Neutrophil (primary cell): ENCODE measurements at regions not wholly inside any gene's neighbourhood (a gene's known extent, or its start where the extent isn't known, plus 50 kb on each side); places are given as distances from the start of the nearest gene placed in this dataset.

ENCODE experiments used
- H3K27ac ChIP-seq: fragments of 200-600 bp; sonication (generic); 2 replicates; pipeline ENCODE4 v1.5.1; 2016; ENCODE audit warnings: mild to moderate bottlenecking, moderate library complexity
- H3K27me3 ChIP-seq: fragments of 200-600 bp; sonication (generic); 2 replicates; pipeline ENCODE4 v1.6.0; 2016; ENCODE audit warnings: mild to moderate bottlenecking
- H3K36me3 ChIP-seq: fragments of 200-600 bp; sonication (generic); 2 replicates; pipeline ENCODE4 v1.5.1; 2017
- H3K4me1 ChIP-seq, 2 experiments: fragments of 200-600 bp in 1 of 2; sonication (generic) in 1 of 2; 1 replicate in 1 of 2; 2 replicates in 1 of 2; pipeline versions ENCODE4 v1.5.1 to v1.6.1; 2013 to 2016; ENCODE audit warnings: low read depth in 1 of 2, low read length in 1 of 2, mild to moderate bottlenecking in 1 of 2, moderate library complexity in 1 of 2; ENCODE audit not compliant: control insufficient read depth in 1 of 2, insufficient read depth in 1 of 2
- H3K4me3 ChIP-seq, 2 experiments: fragments of 200-600 bp in 1 of 2; sonication (generic) in 1 of 2; 1 replicate in 1 of 2; 2 replicates in 1 of 2; pipeline ENCODE4 v1.5.1; 2013 to 2016; ENCODE audit warnings: low read depth in 1 of 2, low read length in 1 of 2, mild to moderate bottlenecking in 1 of 2, moderate library complexity in 1 of 2
- H3K9me3 ChIP-seq: fragments of 200-600 bp; sonication (generic); 2 replicates; pipeline ENCODE4 v1.5.1; 2016
- TF ChIP-seq, protein P1 (sequence below): fragments of 200-600 bp; sonication (generic); IDR thresholded peaks from 2 replicates; pipeline ENCODE4 v1.5.1; 2016; ENCODE audit warnings: antibody characterized with exemption

DNA sequence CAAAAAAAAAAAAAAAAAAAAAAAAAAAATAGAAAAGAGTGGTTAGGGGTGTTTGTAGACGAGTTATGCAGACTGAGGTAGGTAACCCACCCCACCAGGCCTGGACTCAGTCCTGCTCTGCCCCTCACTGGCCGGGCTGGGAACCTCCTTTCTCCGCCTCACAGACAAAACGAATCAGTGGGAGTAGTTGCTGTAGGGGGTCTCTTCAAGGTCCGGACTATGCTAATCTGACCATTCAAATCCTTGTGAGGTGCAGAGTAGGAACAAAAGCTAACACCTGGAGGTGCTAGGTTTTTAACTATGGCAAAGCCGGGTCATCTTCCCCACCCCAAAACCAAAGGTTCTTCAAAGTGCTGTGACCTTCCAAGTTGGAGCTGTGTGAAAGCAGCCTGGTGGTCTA is 223.7 kb downstream of the SLC4A3 start:
- H3K27me3 ChIP-seq, result peaks cover 11% of the 10 kb centered on the region
- H3K4me3 ChIP-seq, result no peak overlapping the region
- no peaks in the 10 kb centered on the region for H3K36me3 ChIP-seq
- no peak overlapping the region for H3K27ac ChIP-seq
- no peaks in the 10 kb centered on the region for H3K9me3 ChIP-seq
- H3K4me1 ChIP-seq, result no peaks in the 10 kb centered on the region
- TF ChIP-seq, protein P1, sequence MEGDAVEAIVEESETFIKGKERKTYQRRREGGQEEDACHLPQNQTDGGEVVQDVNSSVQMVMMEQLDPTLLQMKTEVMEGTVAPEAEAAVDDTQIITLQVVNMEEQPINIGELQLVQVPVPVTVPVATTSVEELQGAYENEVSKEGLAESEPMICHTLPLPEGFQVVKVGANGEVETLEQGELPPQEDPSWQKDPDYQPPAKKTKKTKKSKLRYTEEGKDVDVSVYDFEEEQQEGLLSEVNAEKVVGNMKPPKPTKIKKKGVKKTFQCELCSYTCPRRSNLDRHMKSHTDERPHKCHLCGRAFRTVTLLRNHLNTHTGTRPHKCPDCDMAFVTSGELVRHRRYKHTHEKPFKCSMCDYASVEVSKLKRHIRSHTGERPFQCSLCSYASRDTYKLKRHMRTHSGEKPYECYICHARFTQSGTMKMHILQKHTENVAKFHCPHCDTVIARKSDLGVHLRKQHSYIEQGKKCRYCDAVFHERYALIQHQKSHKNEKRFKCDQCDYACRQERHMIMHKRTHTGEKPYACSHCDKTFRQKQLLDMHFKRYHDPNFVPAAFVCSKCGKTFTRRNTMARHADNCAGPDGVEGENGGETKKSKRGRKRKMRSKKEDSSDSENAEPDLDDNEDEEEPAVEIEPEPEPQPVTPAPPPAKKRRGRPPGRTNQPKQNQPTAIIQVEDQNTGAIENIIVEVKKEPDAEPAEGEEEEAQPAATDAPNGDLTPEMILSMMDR, result no peak

DNA sequence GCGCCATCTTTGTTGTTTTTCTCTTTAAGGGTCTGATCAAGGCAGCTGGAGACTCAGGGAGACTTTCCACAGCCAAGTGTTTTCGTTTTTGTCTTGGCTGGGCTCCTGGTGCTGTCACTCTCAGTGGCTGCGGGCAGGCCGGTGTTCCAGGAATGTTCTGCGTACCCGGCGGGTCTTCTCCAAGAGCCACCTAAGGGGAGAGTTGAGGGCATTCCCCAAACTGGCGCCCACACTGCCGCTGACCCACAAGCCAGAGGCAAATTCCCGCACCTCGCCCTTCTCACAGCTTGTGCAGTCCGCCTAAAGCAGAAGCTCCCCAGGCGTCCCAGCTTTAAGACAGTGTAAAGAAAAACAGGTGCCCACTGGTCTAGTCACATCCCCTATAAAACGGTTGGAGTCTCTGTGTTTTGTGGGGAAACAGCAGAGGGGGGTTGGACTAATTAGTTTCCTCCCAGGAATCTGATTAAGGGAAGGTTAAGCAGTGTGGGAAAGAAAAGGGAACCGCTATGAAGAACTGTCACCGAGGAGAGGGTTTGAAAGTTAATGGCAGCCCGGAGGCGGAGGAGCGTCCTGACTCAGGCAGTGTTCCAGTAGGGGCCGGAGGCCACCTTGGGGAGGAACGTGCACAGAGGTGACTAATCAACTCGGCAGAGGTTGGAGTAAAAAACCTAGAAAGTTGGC is 224.5 kb downstream of the SLC4A3 start:
- TF ChIP-seq, protein P1, result no peak
- no peaks in the 10 kb centered on the region for H3K4me1 ChIP-seq
- no peak overlapping the region for H3K27ac ChIP-seq
- no peaks in the 10 kb centered on the region for H3K36me3 ChIP-seq
- H3K27me3 ChIP-seq, result peaks cover 11% of the 10 kb centered on the region
- no peaks in the 10 kb centered on the region for H3K9me3 ChIP-seq
- H3K4me3 ChIP-seq, result no peak overlapping the region

DNA sequence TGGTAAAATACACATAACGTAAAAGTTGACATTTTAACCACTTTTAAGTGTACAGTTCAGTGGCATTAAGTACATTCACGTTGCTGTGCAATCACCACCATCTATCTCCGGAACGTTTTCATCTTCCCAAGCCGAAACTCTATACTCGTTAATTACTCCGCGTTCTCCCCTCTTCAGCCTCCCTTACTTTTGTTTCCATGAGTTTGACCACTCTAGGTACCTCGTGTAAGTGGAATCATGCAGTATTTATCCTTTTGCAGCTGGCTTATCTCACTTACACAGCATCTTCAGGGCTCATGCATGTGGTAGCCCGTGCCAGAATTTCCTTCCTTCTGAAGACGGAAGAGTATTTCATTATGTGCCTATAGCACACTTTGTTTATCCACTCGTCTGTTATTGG is 225.2 kb downstream of the SLC4A3 start:
- TF ChIP-seq, protein P1, result no peak
- H3K27me3 ChIP-seq, result peaks cover 11% of the 10 kb centered on the region
- H3K9me3 ChIP-seq, result no peaks in the 10 kb centered on the region
- no peaks in the 10 kb centered on the region for H3K4me1 ChIP-seq
- H3K36me3 ChIP-seq, result no peaks in the 10 kb centered on the region
- no peak overlapping the region for H3K4me3 ChIP-seq
- H3K27ac ChIP-seq, result no peak overlapping the region

DNA sequence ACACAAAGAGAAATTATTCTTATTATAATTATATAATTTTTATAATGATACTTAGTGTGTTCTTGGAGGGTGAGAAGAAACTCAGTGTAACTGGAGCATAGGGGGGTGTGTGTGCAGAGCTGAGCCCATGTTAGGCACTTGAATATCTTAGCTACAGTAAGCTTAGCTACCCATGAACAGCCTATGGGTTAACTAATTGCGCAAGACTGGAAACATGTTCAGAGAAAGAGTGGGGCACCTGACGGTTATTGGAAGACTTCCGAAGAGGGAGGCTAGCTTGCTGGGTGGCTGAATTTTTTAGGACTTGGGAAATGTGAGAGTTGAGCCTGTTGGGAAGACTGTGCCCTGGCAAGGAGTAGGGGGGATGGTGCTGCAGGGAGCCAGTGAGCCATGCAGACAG is 229.2 kb downstream of the SLC4A3 start:
- Histone ChIP-seq H3K27me3 (peaks cover 11% of the 10 kb centered on the region), H3K4me3 (no peak overlapping the region), H3K9me3 (no peaks in the 10 kb centered on the region), H3K36me3 (no peaks in the 10 kb centered on the region), H3K27ac (no peak overlapping the region), H3K4me1 (no peaks in the 10 kb centered on the region)
- TF ChIP-seq, protein P1, result no peak

DNA sequence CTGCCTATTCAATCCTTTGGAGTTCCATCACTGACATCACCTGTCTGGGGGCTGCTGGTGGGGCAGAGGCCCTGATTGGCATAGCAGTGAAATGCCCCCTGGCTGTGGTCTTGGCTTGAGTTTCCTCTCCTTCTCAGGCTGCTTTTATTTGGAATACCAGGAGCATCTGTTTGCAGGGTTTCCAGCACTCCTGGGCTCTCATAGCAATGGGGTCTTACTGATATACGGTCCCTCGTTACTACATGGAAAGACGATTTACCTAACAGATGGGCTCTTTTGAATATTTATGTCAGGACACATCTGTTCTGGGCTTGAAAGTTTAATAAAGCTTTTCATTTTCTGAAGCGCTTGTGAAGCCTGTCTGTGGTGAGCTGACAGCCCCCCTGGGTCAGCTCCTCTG is 230.3 kb downstream of the SLC4A3 start:
- H3K4me1 ChIP-seq, result no peaks in the 10 kb centered on the region
- H3K9me3 ChIP-seq, result no peaks in the 10 kb centered on the region
- H3K27ac ChIP-seq, result no peak overlapping the region
- TF ChIP-seq, protein P1, result no peak
- no peaks in the 10 kb centered on the region for H3K36me3 ChIP-seq
- no peaks in the 10 kb centered on the region for H3K27me3 ChIP-seq
- H3K4me3 ChIP-seq, result no peak overlapping the region
